ENCODE measurements at regions not wholly inside any gene's neighbourhood (a gene's known extent, or its start where the extent isn't known, plus 50 kb on each side); places are given as distances from the start of the nearest gene placed in this dataset.
A peak's percentile ranks its signal among the peaks of the same experiment; 100 is the strongest.
"Not testable (repeated sequence)": the region's sequence is repeated elsewhere in the genome, so short reads cannot be mapped to it uniquely, and the experiment has no call there.

- CTCF ChIA-PET, result interaction anchor here (0.6 to 1.3 kb wide), 4 partner anchors 10 to 105 kb away, joined by 3 to 4 read pairs (median 3); no protein-coding TSS in a partner anchor
- WGBS (ENCODE audit: low lambda C conversion rate), result 32% methylated on average over 7 of the region's 48 CpGs
Measured at GRCh38 chr11:71638801-71639519, 56.3 kb upstream of the KRTAP5-11 start.

DNA sequence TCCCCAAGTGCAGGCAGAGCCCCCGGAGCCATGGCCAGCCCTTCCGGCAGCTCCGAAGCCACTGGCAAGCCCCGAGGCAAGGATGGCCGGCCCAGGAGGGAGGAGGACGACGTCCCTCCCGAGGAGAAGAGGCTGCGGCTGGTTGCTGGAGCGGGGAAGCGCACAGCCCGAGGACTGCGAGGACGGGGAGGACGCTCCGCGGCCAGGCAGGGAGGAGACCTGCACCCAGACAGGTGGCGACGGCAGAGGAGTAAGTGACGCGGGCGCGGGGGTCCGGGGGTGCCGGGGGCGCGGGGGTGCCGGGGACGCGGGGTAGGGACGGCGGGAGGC, 56.8 kb upstream of the KRTAP5-11 start:
- POLR2A ChIA-PET; H3K9me3 ChIP-seq; H3K36me3 ChIP-seq (replicated peaks in 1 of 2; ENCODE audit: control insufficient read depth in 1 of 2, insufficient read depth in 2 of 2, low read length in 1 of 2); H3K9me2 ChIP-seq; H2AFZ ChIP-seq (ENCODE audit: low read depth); H3K4me2 ChIP-seq; H4K20me1 ChIP-seq (ENCODE audit: insufficient read depth); H3K79me2 ChIP-seq (ENCODE audit: insufficient read depth); H3K4me1 ChIP-seq (ENCODE audit: control insufficient read depth in 1 of 2, insufficient read depth in 2 of 2, low read depth in 1 of 2, low read length in 1 of 2); H3F3A ChIP-seq (replicated peaks; ENCODE audit: insufficient read depth); H3K9ac ChIP-seq; H3K27ac ChIP-seq (ENCODE audit: low read depth in 2 of 2, low read length in 1 of 2); H3K27me3 ChIP-seq (ENCODE audit: insufficient read depth): not testable (repeated sequence)
- peak overlapping the region in 1 of 2 experiments; percentile 25; a peak in 1 of 4 replicates for H3K4me3 ChIP-seq (ENCODE audit: low read depth in 2 of 2, low read length in 1 of 2)
- peak; percentile 60 for DNase-seq
- WGBS (ENCODE audit: low lambda C conversion rate), result no CpG with 5 or more reads among the region's 32 CpGs
- CTCF ChIA-PET, result interaction anchor here (0.6 to 1.3 kb wide), 4 partner anchors 10 to 105 kb away, joined by 3 to 4 read pairs (median 3); no protein-coding TSS in a partner anchor

More at GRCh38 chr11:71638801-71639519, 56.3 kb upstream of the KRTAP5-11 start:
- H3K27me3 ChIP-seq (ENCODE audit: insufficient read depth); H3K9ac ChIP-seq; H3K9me3 ChIP-seq; POLR2A ChIA-PET; H3K79me2 ChIP-seq (ENCODE audit: insufficient read depth); H3K27ac ChIP-seq (ENCODE audit: low read depth in 2 of 2, low read length in 1 of 2); H2AFZ ChIP-seq (ENCODE audit: low read depth); H3K9me2 ChIP-seq; H3K36me3 ChIP-seq (replicated peaks in 1 of 2; ENCODE audit: control insufficient read depth in 1 of 2, insufficient read depth in 2 of 2, low read length in 1 of 2); H3K4me2 ChIP-seq; H4K20me1 ChIP-seq (ENCODE audit: insufficient read depth); H3K4me1 ChIP-seq (ENCODE audit: control insufficient read depth in 1 of 2, insufficient read depth in 2 of 2, low read depth in 1 of 2, low read length in 1 of 2); H3F3A ChIP-seq (replicated peaks; ENCODE audit: insufficient read depth): not testable (repeated sequence)
- peak; percentile 86 for DNase-seq
- H3K4me3 ChIP-seq (ENCODE audit: low read depth in 2 of 2, low read length in 1 of 2), result 0 out of 4 replicates have a peak overlapping the region, but pooled peaks of 1 of the 2 experiments have one; percentile 25
- TF ChIP-seq RAD21 (IDR thresholded peaks at IDR 0.05; ENCODE audit: low read length) (peak; percentile 61), SMC3 (IDR thresholded peaks at IDR 0.05; ENCODE audit: low read depth, low read length) (peak; percentile 63), CTCF (IDR thresholded peaks at IDR 0.05) (peak; percentile 47)

DNA sequence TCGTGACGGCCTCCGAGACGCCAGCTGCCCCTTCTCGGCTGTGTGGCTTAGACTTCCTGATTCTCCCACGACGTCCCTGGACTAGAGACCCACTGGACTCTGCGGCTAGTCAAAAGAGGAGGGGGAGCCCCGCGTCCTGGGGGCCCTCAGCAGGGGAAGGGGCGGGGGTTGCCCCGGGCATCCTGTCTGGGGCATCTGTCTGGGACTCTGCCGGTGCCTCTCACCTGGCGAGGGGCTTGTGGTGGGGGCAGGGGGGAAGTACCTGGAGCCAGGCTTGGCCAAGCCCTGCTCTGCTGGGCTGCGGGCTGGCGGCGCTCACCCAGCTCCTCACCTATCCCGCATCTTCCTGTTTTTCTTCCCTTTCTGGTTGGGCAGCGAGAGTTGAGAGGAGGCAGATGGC, 57.2 kb upstream of the KRTAP5-11 start:
- H3K79me2 ChIP-seq (ENCODE audit: insufficient read depth); H3K9me2 ChIP-seq; H3K27ac ChIP-seq (ENCODE audit: low read depth in 2 of 2, low read length in 1 of 2); H3K4me2 ChIP-seq; H3K9me3 ChIP-seq; H2AFZ ChIP-seq (ENCODE audit: low read depth); H3K36me3 ChIP-seq (replicated peaks in 1 of 2; ENCODE audit: control insufficient read depth in 1 of 2, insufficient read depth in 2 of 2, low read length in 1 of 2); H3K27me3 ChIP-seq (ENCODE audit: insufficient read depth); H3K9ac ChIP-seq; H3K4me1 ChIP-seq (ENCODE audit: control insufficient read depth in 1 of 2, insufficient read depth in 2 of 2, low read depth in 1 of 2, low read length in 1 of 2); H4K20me1 ChIP-seq (ENCODE audit: insufficient read depth); POLR2A ChIA-PET; H3K4me3 ChIP-seq (ENCODE audit: low read depth in 2 of 2, low read length in 1 of 2); H3F3A ChIP-seq (replicated peaks; ENCODE audit: insufficient read depth): not testable (repeated sequence)
- CTCF ChIA-PET, result interaction anchor here (0.6 to 1.3 kb wide), 4 partner anchors 11 to 104 kb away, joined by 3 to 4 read pairs (median 3); no protein-coding TSS in a partner anchor
- 23% methylated on average over 9 of the region's 19 CpGs for WGBS (ENCODE audit: low lambda C conversion rate)
- peak; percentile 16 for DNase-seq

DNA sequence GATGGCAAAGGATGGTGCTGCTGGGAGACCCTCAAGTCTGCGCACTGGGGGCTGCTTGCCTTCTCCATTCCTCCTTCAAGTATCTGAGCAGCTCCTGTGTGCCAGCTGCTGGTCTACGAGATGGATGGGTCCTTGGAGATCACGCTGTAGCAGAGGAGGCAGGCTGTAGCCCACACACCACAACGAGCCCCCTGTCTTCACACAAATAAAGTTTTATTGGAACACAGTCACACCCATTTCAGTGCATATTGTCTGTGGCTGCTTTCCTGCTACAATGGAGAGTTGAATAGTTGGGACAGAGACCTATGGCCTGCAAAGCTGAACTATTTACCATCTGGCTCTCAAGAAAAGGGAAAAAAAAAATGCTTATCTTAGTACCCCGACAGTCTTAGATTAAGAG, 64.4 kb upstream of the KRTAP5-11 start:
- H3K79me2 ChIP-seq (ENCODE audit: insufficient read depth); POLR2A ChIA-PET: not testable (repeated sequence)
- 23% methylated on average over 5 of the region's 5 CpGs for WGBS (ENCODE audit: low lambda C conversion rate)

GRCh38 chr11:71652998-71653397, 70.3 kb upstream of the KRTAP5-11 start:
- WGBS (ENCODE audit: low lambda C conversion rate), result 18% methylated on average over 5 of the region's 5 CpGs
- CTCF ChIA-PET, result not testable (repeated sequence)

More for the DNA sequence above, 64.4 kb upstream of the KRTAP5-11 start:
- H3K36me3 ChIP-seq (replicated peaks in 1 of 2; ENCODE audit: control insufficient read depth in 1 of 2, insufficient read depth in 2 of 2, low read length in 1 of 2); H3K9me3 ChIP-seq; H2AFZ ChIP-seq (ENCODE audit: low read depth); H4K20me1 ChIP-seq (ENCODE audit: insufficient read depth); H3K9me2 ChIP-seq; H3K4me2 ChIP-seq; DNase-seq; H3K27ac ChIP-seq (ENCODE audit: low read depth in 2 of 2, low read length in 1 of 2); H3K9ac ChIP-seq; H3K27me3 ChIP-seq (ENCODE audit: insufficient read depth); CTCF ChIA-PET; H3F3A ChIP-seq (replicated peaks; ENCODE audit: insufficient read depth); H3K4me3 ChIP-seq (ENCODE audit: low read depth in 2 of 2, low read length in 1 of 2); H3K4me1 ChIP-seq (ENCODE audit: control insufficient read depth in 1 of 2, insufficient read depth in 2 of 2, low read depth in 1 of 2, low read length in 1 of 2): not testable (repeated sequence)

More at GRCh38 chr11:71652998-71653397, 70.3 kb upstream of the KRTAP5-11 start:
- H3K9me2 ChIP-seq; H3K79me2 ChIP-seq (ENCODE audit: insufficient read depth); H3K4me2 ChIP-seq; H3F3A ChIP-seq (replicated peaks; ENCODE audit: insufficient read depth); H3K4me1 ChIP-seq (ENCODE audit: control insufficient read depth in 1 of 2, insufficient read depth in 2 of 2, low read depth in 1 of 2, low read length in 1 of 2); H4K20me1 ChIP-seq (ENCODE audit: insufficient read depth); H3K9me3 ChIP-seq; H2AFZ ChIP-seq (ENCODE audit: low read depth); H3K4me3 ChIP-seq (ENCODE audit: low read depth in 2 of 2, low read length in 1 of 2); DNase-seq; H3K36me3 ChIP-seq (replicated peaks in 1 of 2; ENCODE audit: control insufficient read depth in 1 of 2, insufficient read depth in 2 of 2, low read length in 1 of 2); H3K9ac ChIP-seq; H3K27ac ChIP-seq (ENCODE audit: low read depth in 2 of 2, low read length in 1 of 2); H3K27me3 ChIP-seq (ENCODE audit: insufficient read depth): not testable (repeated sequence)
- POLR2A ChIA-PET, result interaction anchor here (0.7 kb wide), 1 partner anchor 21 kb away, joined by 3 read pairs; no protein-coding TSS in a partner anchor

All from SK-N-SH (cell line).